ENCODE measurements at regions not wholly inside any gene's neighbourhood (a gene's known extent, or its start where the extent isn't known, plus 50 kb on each side); places are given as distances from the start of the nearest gene placed in this dataset.
"Not testable (repeated sequence)": the region's sequence is repeated elsewhere in the genome, so short reads cannot be mapped to it uniquely, and the experiment has no call there.

DNA sequence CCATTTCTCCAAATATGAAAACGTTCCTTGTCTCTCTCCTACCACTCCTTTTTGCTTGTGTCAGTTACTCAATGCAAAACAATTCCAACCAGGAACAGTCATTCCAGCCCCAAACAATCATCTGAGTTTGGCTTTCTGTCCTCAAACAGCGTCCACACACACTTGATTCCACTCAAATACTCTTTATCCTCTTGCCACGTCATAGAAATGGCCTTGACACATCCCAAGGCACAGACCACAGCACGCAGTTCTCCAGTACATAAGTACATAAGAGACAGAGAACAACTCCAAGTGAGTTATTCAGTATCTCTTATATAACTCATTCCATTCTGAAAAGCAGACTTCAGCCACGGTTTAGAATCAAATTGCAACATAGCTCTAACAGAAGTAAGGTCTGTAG, 299.2 kb downstream of the RPS29 start:
- CTCF ChIA-PET = interaction anchor here (0.7 kb wide), 1 partner anchor 151 kb away, joined by 4 read pairs; no protein-coding TSS in a partner anchor

DNA sequence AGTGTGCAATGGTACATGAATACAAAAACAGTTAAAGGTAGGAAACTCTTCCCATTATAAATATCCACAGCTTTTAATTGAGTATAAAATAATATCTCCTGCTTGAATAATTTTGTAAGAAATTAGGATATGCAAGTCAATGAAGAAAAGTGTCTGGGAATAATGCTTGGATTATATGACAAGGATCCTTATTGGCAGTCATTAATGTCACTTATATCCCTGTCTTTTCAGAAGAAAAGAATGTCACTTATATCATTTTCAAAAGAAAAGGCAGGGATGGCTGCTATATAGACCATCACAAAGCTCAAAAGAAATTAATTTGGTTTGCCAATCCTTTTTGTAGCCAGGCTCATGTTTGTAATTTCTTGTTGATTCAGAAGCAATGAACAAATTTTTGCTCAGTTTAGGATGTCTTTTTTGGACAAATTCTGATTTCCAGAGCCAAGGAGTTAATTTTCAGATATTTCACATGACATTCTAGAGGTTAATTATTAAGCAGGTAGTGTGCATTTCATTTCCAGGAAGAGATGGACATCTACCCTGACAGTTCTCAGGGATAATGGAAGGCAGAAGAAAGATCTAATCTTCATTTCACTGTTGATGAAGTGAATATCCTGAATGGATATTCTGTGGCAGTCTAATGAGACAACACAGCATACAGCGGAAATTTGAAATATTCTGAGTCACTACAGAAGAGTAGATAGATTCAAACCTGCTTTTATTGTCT, 299.8 kb downstream of the RPS29 start:
- CTCF ChIA-PET = interaction anchor here (0.7 kb wide), 1 partner anchor 152 kb away, joined by 4 read pairs; no protein-coding TSS in a partner anchor
- no peak for DNase-seq (ENCODE audit: low spot score)
- TF ChIP-seq, protein P1, sequence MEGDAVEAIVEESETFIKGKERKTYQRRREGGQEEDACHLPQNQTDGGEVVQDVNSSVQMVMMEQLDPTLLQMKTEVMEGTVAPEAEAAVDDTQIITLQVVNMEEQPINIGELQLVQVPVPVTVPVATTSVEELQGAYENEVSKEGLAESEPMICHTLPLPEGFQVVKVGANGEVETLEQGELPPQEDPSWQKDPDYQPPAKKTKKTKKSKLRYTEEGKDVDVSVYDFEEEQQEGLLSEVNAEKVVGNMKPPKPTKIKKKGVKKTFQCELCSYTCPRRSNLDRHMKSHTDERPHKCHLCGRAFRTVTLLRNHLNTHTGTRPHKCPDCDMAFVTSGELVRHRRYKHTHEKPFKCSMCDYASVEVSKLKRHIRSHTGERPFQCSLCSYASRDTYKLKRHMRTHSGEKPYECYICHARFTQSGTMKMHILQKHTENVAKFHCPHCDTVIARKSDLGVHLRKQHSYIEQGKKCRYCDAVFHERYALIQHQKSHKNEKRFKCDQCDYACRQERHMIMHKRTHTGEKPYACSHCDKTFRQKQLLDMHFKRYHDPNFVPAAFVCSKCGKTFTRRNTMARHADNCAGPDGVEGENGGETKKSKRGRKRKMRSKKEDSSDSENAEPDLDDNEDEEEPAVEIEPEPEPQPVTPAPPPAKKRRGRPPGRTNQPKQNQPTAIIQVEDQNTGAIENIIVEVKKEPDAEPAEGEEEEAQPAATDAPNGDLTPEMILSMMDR (conservative IDR thresholded peaks at IDR 0.05; ENCODE audit: low read depth) = no peak
- POLR2A ChIA-PET (ENCODE audit: low non-redundant PET) = no interaction called here
- no peak overlapping the region for H3K27ac ChIP-seq

More for the DNA sequence above, 299.2 kb downstream of the RPS29 start:
- POLR2A ChIA-PET (ENCODE audit: low non-redundant PET) = no interaction called here
- H3K27ac ChIP-seq = no peak overlapping the region
- TF ChIP-seq, protein P1 (conservative IDR thresholded peaks at IDR 0.05; ENCODE audit: low read depth) = no peak
- no peak for DNase-seq (ENCODE audit: low spot score)

DNA sequence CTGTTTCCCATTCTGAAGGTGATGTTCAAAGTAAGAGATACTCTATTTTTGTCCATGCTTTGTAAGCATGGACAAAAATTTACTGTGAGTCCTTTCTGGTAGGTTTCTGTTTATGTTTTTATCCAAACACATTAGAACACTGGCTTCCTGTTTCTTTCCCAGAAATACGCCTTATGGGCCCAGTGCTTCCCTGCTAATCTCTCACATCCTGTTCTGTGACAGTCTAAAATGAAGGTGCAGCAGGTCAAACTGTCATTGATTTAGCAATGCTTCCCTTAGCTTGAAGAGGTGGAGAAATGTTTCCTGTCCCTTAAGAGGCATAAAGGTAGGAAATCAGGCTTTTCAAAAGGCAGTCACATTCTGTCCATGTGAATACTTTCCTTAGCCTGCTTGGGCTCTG, 305.6 kb downstream of the RPS29 start:
- no peak overlapping the region for H3K27ac ChIP-seq
- no peak for DNase-seq (ENCODE audit: low spot score)
- CTCF ChIA-PET = no interaction called here
- POLR2A ChIA-PET (ENCODE audit: low non-redundant PET) = no interaction called here
- TF ChIP-seq, protein P1 (conservative IDR thresholded peaks at IDR 0.05; ENCODE audit: low read depth) = no peak

DNA sequence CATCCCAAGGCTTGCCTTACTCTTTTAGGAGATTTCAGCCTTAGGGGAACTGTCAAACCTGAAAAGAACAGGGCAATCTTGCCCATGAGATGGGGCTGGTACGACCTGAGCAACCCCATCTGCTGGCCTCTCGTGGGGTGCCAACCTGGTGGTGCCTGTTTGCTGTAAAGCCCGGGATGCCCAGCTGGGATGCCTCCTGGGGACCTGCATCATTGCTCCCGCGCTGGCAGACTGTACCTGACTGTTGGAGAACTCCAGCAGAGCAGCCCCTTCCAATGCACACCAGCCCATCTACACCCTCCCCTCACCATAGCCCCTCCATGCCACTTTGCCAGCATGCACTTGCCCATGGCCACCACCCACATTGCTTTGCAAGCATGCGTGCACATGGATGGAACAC, 335.7 kb downstream of the RPS29 start:
- ChIA-PET POLR2A (ENCODE audit: low non-redundant PET) (no interaction called here), CTCF (no interaction called here)
- DNase-seq (ENCODE audit: low spot score) = no peak
- H3K27ac ChIP-seq = no peak overlapping the region
- TF ChIP-seq, protein P1 (conservative IDR thresholded peaks at IDR 0.05; ENCODE audit: low read depth) = no peak

DNA sequence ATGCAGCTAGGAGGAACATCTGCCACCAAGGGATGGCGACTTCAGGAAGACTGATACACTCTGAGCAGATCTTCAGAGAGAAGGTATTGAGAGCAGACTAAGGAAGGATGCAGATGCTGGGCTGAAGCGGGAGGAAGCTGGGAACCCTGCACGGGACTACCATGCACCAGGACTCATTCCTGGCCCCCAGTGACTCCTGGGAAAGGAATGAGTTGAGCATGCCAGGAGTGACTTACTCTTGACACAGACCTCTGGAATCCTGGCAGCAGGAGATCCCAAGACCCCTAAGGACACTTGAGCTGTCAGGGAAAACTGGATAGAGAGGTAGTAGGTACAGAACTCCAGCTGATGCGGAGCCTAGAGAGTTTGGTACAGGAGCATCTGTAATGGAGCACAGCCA, 336.1 kb downstream of the RPS29 start:
- TF ChIP-seq, protein P1 (conservative IDR thresholded peaks at IDR 0.05; ENCODE audit: low read depth) = no peak
- DNase-seq (ENCODE audit: low spot score) = no peak
- no peak overlapping the region for H3K27ac ChIP-seq
- CTCF ChIA-PET = interaction anchor here (0.6 kb wide), 1 partner anchor 224 kb away, joined by 3 read pairs; no protein-coding TSS in a partner anchor
- POLR2A ChIA-PET (ENCODE audit: low non-redundant PET) = no interaction called here

DNA sequence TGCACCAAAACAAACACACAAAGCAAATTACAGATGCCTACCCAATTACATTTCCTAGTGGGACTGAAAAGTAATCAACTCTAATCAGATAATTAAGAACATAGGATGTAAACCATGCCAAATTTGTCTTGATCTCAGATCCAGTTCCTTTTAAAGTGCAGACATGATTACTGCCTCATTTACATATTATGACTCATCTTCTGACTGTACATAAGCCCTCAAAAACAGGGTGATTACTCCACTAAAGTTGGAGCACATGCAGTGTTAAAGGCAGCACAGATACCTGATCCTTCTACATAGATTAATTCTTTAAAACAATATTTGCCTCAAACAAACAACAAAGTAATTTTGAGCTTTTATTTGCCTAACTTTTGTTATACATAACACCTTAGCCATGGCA, 337.2 kb downstream of the RPS29 start:
- ChIA-PET CTCF (no interaction called here), POLR2A (ENCODE audit: low non-redundant PET) (no interaction called here)
- H3K27ac ChIP-seq = no peak overlapping the region
- TF ChIP-seq, protein P1 (conservative IDR thresholded peaks at IDR 0.05; ENCODE audit: low read depth) = no peak
- peak; percentile 36 for DNase-seq (ENCODE audit: low spot score)

DNA sequence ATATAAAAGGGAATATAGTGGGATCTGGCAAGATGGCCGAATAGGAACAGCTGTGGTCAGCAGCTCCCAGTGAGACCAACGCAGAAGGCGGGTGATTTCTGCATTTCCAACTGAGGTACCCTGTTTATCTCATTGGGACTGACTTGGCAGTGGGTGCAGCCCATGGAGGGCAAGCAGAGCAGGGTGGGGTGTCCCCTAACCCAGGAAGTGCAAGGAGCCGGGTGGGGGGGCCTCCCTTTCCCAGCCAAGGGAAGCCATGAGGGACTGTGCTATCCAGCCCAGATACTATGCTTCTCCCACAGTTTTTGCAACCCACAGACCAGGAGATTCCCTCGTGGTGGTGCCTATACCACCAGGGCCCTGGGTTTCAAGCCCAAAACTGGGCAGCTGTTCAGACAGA, 342.4 kb downstream of the RPS29 start:
- CTCF ChIA-PET; POLR2A ChIA-PET (ENCODE audit: low non-redundant PET); DNase-seq (ENCODE audit: low spot score); H3K27ac ChIP-seq: not testable (repeated sequence)
